ENCODE measurements at regions not wholly inside any gene's neighbourhood (a gene's known extent, or its start where the extent isn't known, plus 50 kb on each side); places are given as distances from the start of the nearest gene placed in this dataset.

GRCh38 chr1:87929906-87930305, 601.2 kb downstream of the LMO4 start:
- Histone ChIP-seq H3K4me1 (ENCODE audit: insufficient read depth, poor library complexity, severe bottlenecking) (no peaks in the 10 kb centered on the region), H3K27me3 (ENCODE audit: insufficient read depth, poor library complexity, severe bottlenecking) (no peaks in the 10 kb centered on the region), H3K27ac (ENCODE audit: poor library complexity, severe bottlenecking) (no peak overlapping the region), H3K36me3 (ENCODE audit: low read depth) (no peaks in the 10 kb centered on the region), H3K9me3 (ENCODE audit: severe bottlenecking) (no peaks in the 10 kb centered on the region), H3K4me3 (ENCODE audit: severe bottlenecking) (no peak overlapping the region)
- TF ChIP-seq CTCF (IDR thresholded peaks at IDR 0.05; ENCODE audit: poor library complexity, severe bottlenecking), result no peak
- DNase-seq (ENCODE audit: low spot score) (no peak), ATAC-seq (ENCODE audit: low read depth) (no peak)

- H3K27ac ChIP-seq (ENCODE audit: poor library complexity, severe bottlenecking), result no peak overlapping the region
- TF ChIP-seq CTCF (IDR thresholded peaks at IDR 0.05; ENCODE audit: poor library complexity, severe bottlenecking), result no peak
- ATAC-seq (ENCODE audit: low read depth), result no peak
These were observed 602.1 kb downstream of the LMO4 start for GRCh38 chr1:87930796-87931195.

GRCh38 chr1:87933171-87933570, 604.5 kb downstream of the LMO4 start:
- Histone ChIP-seq H3K4me1 (ENCODE audit: insufficient read depth, poor library complexity, severe bottlenecking) (no peaks in the 10 kb centered on the region), H3K27me3 (ENCODE audit: insufficient read depth, poor library complexity, severe bottlenecking) (no peaks in the 10 kb centered on the region), H3K4me3 (ENCODE audit: severe bottlenecking) (no peak overlapping the region), H3K9me3 (ENCODE audit: severe bottlenecking) (no peaks in the 10 kb centered on the region), H3K27ac (ENCODE audit: poor library complexity, severe bottlenecking) (no peak overlapping the region), H3K36me3 (ENCODE audit: low read depth) (no peaks in the 10 kb centered on the region)
- ATAC-seq (ENCODE audit: low read depth) (no peak), DNase-seq (ENCODE audit: low spot score) (no peak)
- TF ChIP-seq CTCF (IDR thresholded peaks at IDR 0.05; ENCODE audit: poor library complexity, severe bottlenecking), result no peak

More at GRCh38 chr1:87930796-87931195, 602.1 kb downstream of the LMO4 start:
- no peaks in the 10 kb centered on the region for H3K4me1 ChIP-seq (ENCODE audit: insufficient read depth, poor library complexity, severe bottlenecking)
- no peaks in the 10 kb centered on the region for H3K9me3 ChIP-seq (ENCODE audit: severe bottlenecking)
- no peak overlapping the region for H3K4me3 ChIP-seq (ENCODE audit: severe bottlenecking)
- no peak for DNase-seq (ENCODE audit: low spot score)
- H3K27me3 ChIP-seq (ENCODE audit: insufficient read depth, poor library complexity, severe bottlenecking), result no peaks in the 10 kb centered on the region
- no peaks in the 10 kb centered on the region for H3K36me3 ChIP-seq (ENCODE audit: low read depth)

- TF ChIP-seq CTCF (IDR thresholded peaks at IDR 0.05; ENCODE audit: poor library complexity, severe bottlenecking), result no peak
- H3K36me3 ChIP-seq (ENCODE audit: low read depth), result no peaks in the 10 kb centered on the region
- no peak for DNase-seq (ENCODE audit: low spot score)
- H3K27ac ChIP-seq (ENCODE audit: poor library complexity, severe bottlenecking), result no peak overlapping the region
- H3K4me3 ChIP-seq (ENCODE audit: severe bottlenecking), result no peak overlapping the region
- no peaks in the 10 kb centered on the region for H3K9me3 ChIP-seq (ENCODE audit: severe bottlenecking)
- H3K4me1 ChIP-seq (ENCODE audit: insufficient read depth, poor library complexity, severe bottlenecking), result no peaks in the 10 kb centered on the region
- H3K27me3 ChIP-seq (ENCODE audit: insufficient read depth, poor library complexity, severe bottlenecking), result no peaks in the 10 kb centered on the region
- no peak for ATAC-seq (ENCODE audit: low read depth)
These were observed 606.5 kb downstream of the LMO4 start for GRCh38 chr1:87935130-87935529.

- Histone ChIP-seq H3K9me3 (ENCODE audit: severe bottlenecking) (no peaks in the 10 kb centered on the region), H3K27me3 (ENCODE audit: insufficient read depth, poor library complexity, severe bottlenecking) (no peaks in the 10 kb centered on the region), H3K36me3 (ENCODE audit: low read depth) (no peaks in the 10 kb centered on the region), H3K27ac (ENCODE audit: poor library complexity, severe bottlenecking) (no peak overlapping the region), H3K4me1 (ENCODE audit: insufficient read depth, poor library complexity, severe bottlenecking) (no peaks in the 10 kb centered on the region), H3K4me3 (ENCODE audit: severe bottlenecking) (no peak overlapping the region)
- ATAC-seq (ENCODE audit: low read depth) (no peak), DNase-seq (ENCODE audit: low spot score) (no peak)
- no peak for TF ChIP-seq CTCF (IDR thresholded peaks at IDR 0.05; ENCODE audit: poor library complexity, severe bottlenecking)
These were observed 609.2 kb downstream of the LMO4 start for GRCh38 chr1:87937831-87938395.

All from RWPE2 (cell line).